Keratinocyte (primary cell): ENCODE measurements at regions not wholly inside any gene's neighbourhood (a gene's known extent, or its start where the extent isn't known, plus 50 kb on each side); places are given as distances from the start of the nearest gene placed in this dataset.

Experiments used
- DNase-seq: peaks from one replicate; pipeline ENCODE4 v3.0.0-alpha.2; 2011; ENCODE audit warnings: low read depth, missing footprints, low spot score
- FAIRE-seq: peaks from 2 replicates; lab custom pipeline; 2011; peaks lifted over from hg19 to GRCh38; lab: Jason Lieb, UNC
- H2AFZ ChIP-seq: 2 replicates; pipeline ENCODE4 v1.6.0; 2012; ENCODE audit warnings: low read length, control low read depth, inconsistent platforms; ENCODE audit not compliant: control insufficient read depth
- H3K27ac ChIP-seq: 2 replicates; pipeline ENCODE4 v1.5.1; 2011; ENCODE audit warnings: low read length; ENCODE audit not compliant: control insufficient read depth, insufficient read depth
- H3K27me3 ChIP-seq: 3 replicates; pipeline ENCODE4 v1.6.0; 2011; ENCODE audit warnings: low read length; ENCODE audit not compliant: control insufficient read depth, insufficient read depth; ENCODE audit errors: extremely low read depth
- H3K36me3 ChIP-seq, 2 experiments: 2 replicates in 1 of 2; 3 replicates in 1 of 2; pipeline ENCODE4 v1.5.1; 2011; ENCODE audit warnings: low read length in 2 of 2, mild to moderate bottlenecking in 1 of 2; ENCODE audit not compliant: control insufficient read depth in 2 of 2, insufficient read depth in 2 of 2; ENCODE audit errors: extremely low read depth in 1 of 2
- H3K4me1 ChIP-seq: 3 replicates; pipeline ENCODE4 v1.5.1; 2011; ENCODE audit warnings: low read length; ENCODE audit not compliant: control insufficient read depth, insufficient read depth; ENCODE audit errors: extremely low read depth
- H3K4me2 ChIP-seq: 3 replicates; pipeline ENCODE4 v1.6.0; 2011; ENCODE audit warnings: low read depth, low read length; ENCODE audit not compliant: control insufficient read depth, insufficient read depth; ENCODE audit errors: extremely low read depth
- H3K4me3 ChIP-seq, 3 experiments: fragments of 200-600 bp in 1 of 3; sonication (generic) in 1 of 3; 2 replicates in 2 of 3; 3 replicates in 1 of 3; pipeline ENCODE4 v1.5.1; 2011 to 2016; ENCODE audit warnings: low read length in 3 of 3, mild to moderate bottlenecking in 3 of 3, control low read depth in 2 of 3, inconsistent platforms in 1 of 3, low read depth in 1 of 3, mixed read lengths in 1 of 3, mixed run types in 1 of 3, moderate library complexity in 1 of 3; ENCODE audit not compliant: control insufficient read depth in 2 of 3, insufficient read depth in 2 of 3; ENCODE audit errors: extremely low read depth in 1 of 3
- H3K79me2 ChIP-seq: 2 replicates; pipeline ENCODE4 v1.6.0; 2012; ENCODE audit warnings: low read length; ENCODE audit not compliant: control insufficient read depth, insufficient read depth
- H3K9ac ChIP-seq: 3 replicates; pipeline ENCODE4 v1.6.0; 2011; ENCODE audit warnings: low read length; ENCODE audit not compliant: control insufficient read depth, insufficient read depth; ENCODE audit errors: extremely low read depth
- H3K9me1 ChIP-seq: 3 replicates; pipeline ENCODE4 v1.6.0; 2011; ENCODE audit warnings: low read length; ENCODE audit not compliant: control insufficient read depth, insufficient read depth; ENCODE audit errors: extremely low read depth
- H3K9me3 ChIP-seq: 2 replicates; pipeline ENCODE4 v1.5.1; 2012; ENCODE audit warnings: low read depth, low read length; ENCODE audit not compliant: control insufficient read depth
- H4K20me1 ChIP-seq: 3 replicates; pipeline ENCODE4 v1.6.0; 2011; ENCODE audit warnings: low read length; ENCODE audit not compliant: control insufficient read depth, insufficient read depth; ENCODE audit errors: extremely low read depth
- CTCF ChIP-seq, 3 experiments: IDR thresholded peaks in 1 of 3; conservative IDR thresholded peaks in 1 of 3; optimal IDR thresholded peaks in 1 of 3; 2 replicates in 2 of 3; 3 replicates in 1 of 3; pipeline versions ENCODE3 to v1.5.1; 2011; ENCODE audit warnings: low read length in 3 of 3, mild to moderate bottlenecking in 3 of 3, moderate library complexity in 2 of 3, control low read depth in 1 of 3, inconsistent platforms in 1 of 3; ENCODE audit not compliant: insufficient read depth in 2 of 3; ENCODE audit errors: extremely low read depth in 1 of 3
- EZH2 ChIP-seq: IDR thresholded peaks from one replicate; pipeline ENCODE4 v1.6.1; 2012; ENCODE audit warnings: inconsistent platforms, mild to moderate bottlenecking, low read length, moderate library complexity
- dilution Hi-C: fragments of 300-500 bp; cut with MboI; formaldehyde crosslinking; loops from one replicate; pipeline ENCODE4 v1.7.0; 2020; ENCODE audit warnings: low sequenced_read_pairs; ENCODE audit not compliant: extremely low pct_ligation_motif_present

- Histone ChIP-seq H3K9me3 (no peaks in the 10 kb centered on the region), H3K27ac (no peak overlapping the region), H3K79me2 (no peaks in the 10 kb centered on the region), H3K36me3 (no peaks in the 10 kb centered on the region), H3K9me1 (no peaks in the 10 kb centered on the region), H3K4me2 (no peak overlapping the region), H2AFZ (no peak overlapping the region), H3K27me3 (no peaks in the 10 kb centered on the region), H3K4me3 (no peak overlapping the region), H3K9ac (no peak overlapping the region), H3K4me1 (peaks cover 3% of the 10 kb centered on the region), H4K20me1 (no peaks in the 10 kb centered on the region)
- FAIRE-seq (no peak), DNase-seq (no peak)
- dilution Hi-C loops, result no loop called here
- TF ChIP-seq EZH2 (no peak), CTCF (optimal IDR thresholded peaks at IDR 0.05 in 1 of 3, IDR thresholded peaks at IDR 0.05 in 1 of 3, conservative IDR thresholded peaks at IDR 0.05 in 1 of 3; ENCODE audit: extremely low read depth in 1 of 3, insufficient read depth in 2 of 3, low read length in 3 of 3) (no peak)
Observed at GRCh38 chr12:19008102-19008501, 121.4 kb upstream of the PLEKHA5 start.

- Histone ChIP-seq H3K36me3 (no peaks in the 10 kb centered on the region), H3K9me3 (no peaks in the 10 kb centered on the region), H3K4me3 (no peak overlapping the region), H3K4me1 (peaks cover 3% of the 10 kb centered on the region), H3K4me2 (no peak overlapping the region), H3K79me2 (no peaks in the 10 kb centered on the region), H4K20me1 (no peaks in the 10 kb centered on the region), H3K27ac (no peak overlapping the region), H3K27me3 (no peaks in the 10 kb centered on the region), H3K9me1 (no peaks in the 10 kb centered on the region), H2AFZ (no peak overlapping the region), H3K9ac (no peak overlapping the region)
- FAIRE-seq (no peak), DNase-seq (no peak)
- dilution Hi-C loops, result no loop called here
- no peak for TF ChIP-seq EZH2
- no peak for TF ChIP-seq CTCF (optimal IDR thresholded peaks at IDR 0.05 in 1 of 3, IDR thresholded peaks at IDR 0.05 in 1 of 3, conservative IDR thresholded peaks at IDR 0.05 in 1 of 3; ENCODE audit: extremely low read depth in 1 of 3, insufficient read depth in 2 of 3, low read length in 3 of 3)
Observed at GRCh38 chr12:19010087-19010486, 119.4 kb upstream of the PLEKHA5 start.
